GM12878 (cell line): ENCODE measurements at regions not wholly inside any gene's neighbourhood (a gene's known extent, or its start where the extent isn't known, plus 50 kb on each side); places are given as distances from the start of the nearest gene placed in this dataset.

ENCODE experiments used
- ATAC-seq: fragments of 200-7000 bp; cut with Tn5 transposase; 3 replicates; pipeline ENCODE4 v1.9.1; 2020; ENCODE audit warnings: mild to moderate bottlenecking, moderate library complexity
- BruUV-seq: library from RNA; stranded (reverse); fragments of 400-500 nt; replicated peaks from 2 replicates; lab custom pipeline; 2021; lab: Mats Ljungman, UMichigan
- CTCF ChIA-PET: fragments of 300-600 bp; sonication (Branson Sonifier 250); formaldehyde crosslinking; extraction: SDS; loops from one replicate; lab custom pipeline; 2021; ENCODE audit warnings: inconsistent platforms; lab: Yijun Ruan, JAX
- POLR2A ChIA-PET: fragments of 350-600 bp; formaldehyde crosslinking; extraction: SDS; loops from one replicate; lab custom pipeline; 2021; ENCODE audit warnings: inconsistent platforms; lab: Charles Lee
- RAD21 ChIA-PET: fragments of 300-600 bp; sonication (Branson Sonifier 250); formaldehyde crosslinking; loops from one replicate; lab custom pipeline; 2023; ENCODE audit warnings: antibody characterized with exemption; ENCODE audit not compliant: unreplicated experiment; lab: Charles Lee
- SMC1A ChIA-PET: fragments of 300-600 bp; sonication (Branson Sonifier 250); formaldehyde crosslinking; loops from one replicate; lab custom pipeline; 2023; ENCODE audit not compliant: unreplicated experiment, uncharacterized antibody; lab: Charles Lee
- DNase-seq: peaks from one replicate; pipeline ENCODE4 v3.0.0-alpha.2; 2011; ENCODE audit warnings: low read depth, low spot score
- FAIRE-seq: peaks from 3 replicates; lab custom pipeline; 2011; peaks lifted over from hg19 to GRCh38; lab: Jason Lieb, UNC
- H2AFZ ChIP-seq: 2 replicates; pipeline ENCODE4 v1.6.0; 2011; ENCODE audit warnings: low read depth, low read length, control low read depth; ENCODE audit not compliant: control insufficient read depth
- H3K27ac ChIP-seq: 2 replicates; pipeline ENCODE4 v1.5.1; 2011; ENCODE audit warnings: control low read depth; ENCODE audit not compliant: control insufficient read depth, insufficient read depth
- H3K27me3 ChIP-seq, 2 experiments: replicated peaks in 1 of 2; 2 replicates each; pipeline versions ENCODE4 v1.6.0 to v1.6.1; 2011; ENCODE audit warnings: low read length in 1 of 2; ENCODE audit not compliant: control insufficient read depth in 2 of 2, insufficient read depth in 2 of 2
- H3K36me3 ChIP-seq, 2 experiments: 2 replicates each; pipeline ENCODE4 v1.5.1; 2011; ENCODE audit warnings: low read length in 1 of 2; ENCODE audit not compliant: control insufficient read depth in 2 of 2, insufficient read depth in 2 of 2
- H3K4me1 ChIP-seq: 2 replicates; pipeline ENCODE4 v1.6.1; 2011; ENCODE audit warnings: mild to moderate bottlenecking, low read length, moderate library complexity, mixed read lengths; ENCODE audit not compliant: control insufficient read depth, insufficient read depth
- H3K4me2 ChIP-seq: 2 replicates; pipeline ENCODE4 v1.6.0; 2011; ENCODE audit warnings: control low read depth; ENCODE audit not compliant: control insufficient read depth, insufficient read depth
- H3K4me3 ChIP-seq: fragments of 200-600 bp; sonication (generic); 2 replicates; pipeline ENCODE4 v1.5.1; 2016
- H3K79me2 ChIP-seq: 2 replicates; pipeline ENCODE4 v1.6.0; 2011; ENCODE audit warnings: low read length; ENCODE audit not compliant: control insufficient read depth, insufficient read depth
- H3K9ac ChIP-seq: 2 replicates; pipeline ENCODE4 v1.8.0; 2011; ENCODE audit warnings: low read length, control low read depth, mixed read lengths; ENCODE audit not compliant: control insufficient read depth, insufficient read depth
- H3K9me3 ChIP-seq: replicated peaks from 3 replicates; pipeline ENCODE4 v1.5.1; 2011; ENCODE audit warnings: mild to moderate bottlenecking, low read length; ENCODE audit not compliant: control insufficient read depth, insufficient read depth
- H4K20me1 ChIP-seq: 2 replicates; pipeline ENCODE4 v1.6.0; 2011; ENCODE audit not compliant: control insufficient read depth, insufficient read depth
- BMI1 ChIP-seq: fragments of 450-650 bp; IDR thresholded peaks from 2 replicates; pipeline ENCODE4 v1.6.1; 2016; ENCODE audit warnings: mild to moderate bottlenecking, moderate library complexity, borderline replicate concordance
- CEBPB ChIP-seq, 2 experiments: fragments of 150-350 bp in 1 of 2; IDR thresholded peaks; 2 replicates each; pipeline ENCODE4 v1.6.1; 2012 to 2014; ENCODE audit warnings: low read depth in 2 of 2, low read length in 2 of 2, borderline replicate concordance in 1 of 2, inconsistent platforms in 1 of 2
- CHD1 ChIP-seq: IDR thresholded peaks from 2 replicates; pipeline ENCODE4 v1.6.1; 2012; ENCODE audit warnings: low read depth, low read length, improper control_type of control experiment
- CUX1 ChIP-seq: IDR thresholded peaks from 2 replicates; pipeline ENCODE4 v1.6.1; 2012; ENCODE audit warnings: improper control_type of control experiment, low read depth, low read length; ENCODE audit not compliant: insufficient replicate concordance
- EED ChIP-seq: sonication (generic); IDR thresholded peaks from 2 replicates; pipeline ENCODE4 v1.6.1; 2016; ENCODE audit warnings: antibody characterized with exemption, low read depth
- ELK1 ChIP-seq: IDR thresholded peaks from 2 replicates; pipeline ENCODE4 v1.6.1; 2012; ENCODE audit warnings: low read depth, low read length, improper control_type of control experiment
- GATAD2B ChIP-seq: fragments of 450-650 bp; conservative IDR thresholded peaks from 2 replicates; pipeline ENCODE4 v1.6.1; 2017; ENCODE audit warnings: low read depth, mild to moderate bottlenecking, moderate library complexity
- HDAC6 ChIP-seq: fragments of 200-600 bp; sonication (generic); IDR thresholded peaks from one replicate; pipeline ENCODE4 v1.8.0; 2017; ENCODE audit warnings: antibody characterized with exemption; ENCODE audit not compliant: unreplicated experiment
- HDGF ChIP-seq: fragments of 450-650 bp; IDR thresholded peaks from 2 replicates; pipeline ENCODE4 v1.6.1; 2016; ENCODE audit warnings: antibody characterized with exemption
- KAT2A ChIP-seq: conservative IDR thresholded peaks from 2 replicates; pipeline ENCODE4 v1.6.1; 2011; ENCODE audit warnings: low read depth, low read length; ENCODE audit not compliant: control insufficient read depth
- LARP7 ChIP-seq: fragments of 450-650 bp; IDR thresholded peaks from 2 replicates; pipeline ENCODE4 v1.6.1; 2017; ENCODE audit warnings: mild to moderate bottlenecking
- MYB ChIP-seq: fragments of 150-350 bp; IDR thresholded peaks from 2 replicates; pipeline ENCODE4 v1.6.1; 2014; ENCODE audit warnings: mild to moderate bottlenecking, low read depth, low read length, borderline replicate concordance
- NR2F1 ChIP-seq: fragments of 450-650 bp; conservative IDR thresholded peaks from 2 replicates; pipeline ENCODE4 v1.6.1; 2017; ENCODE audit warnings: mild to moderate bottlenecking
- POLR2A ChIP-seq: IDR thresholded peaks from 2 replicates; pipeline ENCODE4 v1.6.1; 2011; ENCODE audit warnings: low read depth, mild to moderate bottlenecking, low read length
- SMAD5 ChIP-seq: IDR thresholded peaks from 2 replicates; pipeline ENCODE4 v1.6.1; 2016; ENCODE audit warnings: antibody characterized with exemption, low read depth
- TCF12 ChIP-seq: IDR thresholded peaks from 2 replicates; pipeline ENCODE4 v1.6.1; 2011; ENCODE audit warnings: low read depth, mild to moderate bottlenecking, low read length
- TCF7 ChIP-seq: IDR thresholded peaks from 2 replicates; pipeline ENCODE4 v1.6.1; 2014; ENCODE audit warnings: antibody characterized with exemption, borderline replicate concordance
- WGBS: methylation state at CpG from one replicate; pipeline ENCODE4 v1.1.6; 2016; ENCODE audit warnings: low lambda C conversion rate; ENCODE audit not compliant: insufficient replicate concordance, insufficient coverage; ENCODE audit errors: missing lambda C conversion rate; 5-methylcytosine and 5-hydroxymethylcytosine counted together
- in situ Hi-C: fragments of 300-500 bp; cut with MboI; formaldehyde crosslinking; loops from 9 replicates; pipeline ENCODE4 v1.14.3; 2018; ENCODE audit warnings: mixed read lengths
- intact Hi-C: fragments of 100-400 bp; cut with micrococcal nuclease; formaldehyde crosslinking; loops from one replicate; pipeline ENCODE4 v1.14.2; 2022; ENCODE audit not compliant: unreplicated experiment

- H3K4me2 ChIP-seq = no peak overlapping the region
- no peaks in the 10 kb centered on the region for H3K27me3 ChIP-seq
- H4K20me1 ChIP-seq = no peaks in the 10 kb centered on the region
- no peak for FAIRE-seq
- in situ Hi-C loops = no loop called here
- H3K9ac ChIP-seq = no peak overlapping the region
- intact Hi-C loops = no loop called here
- CTCF ChIA-PET = no interaction called here
- no peak for DNase-seq
- no peak overlapping the region for H3K4me3 ChIP-seq
- POLR2A ChIA-PET = no interaction called here
- RAD21 ChIA-PET = no interaction called here
- no peaks in the 10 kb centered on the region for H3K36me3 ChIP-seq
- H3K27ac ChIP-seq = no peak overlapping the region
- H2AFZ ChIP-seq = no peak overlapping the region
- no peak for TF ChIP-seq LARP7
- TF ChIP-seq GATAD2B = no peak
- TF ChIP-seq TCF7 = no peak
- no peak for TF ChIP-seq ELK1
- no peak for TF ChIP-seq CEBPB (IDR thresholded peaks at IDR 0.05; ENCODE audit: borderline replicate concordance in 1 of 2, low read depth in 2 of 2, low read length in 2 of 2)
- no peak for TF ChIP-seq KAT2A
- TF ChIP-seq MYB = no peak
- TF ChIP-seq TCF12 = no peak
- no peak for TF ChIP-seq CUX1
- no peak for TF ChIP-seq EED
- no peak for TF ChIP-seq NR2F1
- TF ChIP-seq POLR2A = no peak
- TF ChIP-seq HDGF = no peak
- no peak for TF ChIP-seq HDAC6
- no peak for TF ChIP-seq SMAD5
- no peak for TF ChIP-seq BMI1
- no peak for TF ChIP-seq CHD1
- WGBS = 35% methylated on average over 2 of the region's 2 CpGs
- no peaks in the 10 kb centered on the region for H3K79me2 ChIP-seq
- SMC1A ChIA-PET = no interaction called here
- H3K9me3 ChIP-seq = no peaks in the 10 kb centered on the region
- no peak for ATAC-seq
- no TSS peak for BruUV-seq
- H3K4me1 ChIP-seq = no peaks in the 10 kb centered on the region
These were observed 854.3 kb downstream of the BRINP3 start for GRCh38 chr1:189623336-189623735.
